ENCODE measurements at regions not wholly inside any gene's neighbourhood (a gene's known extent, or its start where the extent isn't known, plus 50 kb on each side); places are given as distances from the start of the nearest gene placed in this dataset.
"Not testable (repeated sequence)": the region's sequence is repeated elsewhere in the genome, so short reads cannot be mapped to it uniquely, and the experiment has no call there.

GRCh38 chr7:33792041-33792440 lies 113.3 kb upstream of the BMPER start:
- DNase-seq: no peak

DNA sequence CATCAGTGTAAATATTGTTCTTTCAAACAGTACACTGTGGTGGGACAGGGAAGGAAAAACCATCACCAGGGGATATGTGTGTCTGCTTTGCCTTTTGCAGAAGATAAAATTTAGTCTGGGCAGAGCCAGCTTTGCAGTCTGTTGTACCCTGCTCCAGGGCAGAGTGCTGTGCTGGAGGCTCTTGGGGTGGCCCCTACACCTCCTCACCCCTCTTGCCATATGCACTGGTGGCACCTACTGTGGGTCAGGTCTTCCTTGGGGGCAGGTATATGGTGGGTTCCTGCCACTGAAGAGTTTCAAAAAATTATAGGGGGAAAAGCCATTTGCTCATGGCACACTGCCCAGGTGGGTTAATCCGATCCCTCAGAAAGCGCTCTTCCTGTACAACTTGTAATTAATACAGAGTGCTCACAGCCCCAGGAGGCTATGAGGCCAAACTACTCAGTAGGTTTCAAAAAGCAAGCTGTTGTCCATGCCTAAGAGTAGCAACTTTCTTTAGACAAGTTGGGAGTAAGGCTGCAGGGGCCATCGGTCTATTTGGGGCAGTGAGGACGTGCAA lies 112.7 kb upstream of the BMPER start:
- DNase-seq: no peak

DNA sequence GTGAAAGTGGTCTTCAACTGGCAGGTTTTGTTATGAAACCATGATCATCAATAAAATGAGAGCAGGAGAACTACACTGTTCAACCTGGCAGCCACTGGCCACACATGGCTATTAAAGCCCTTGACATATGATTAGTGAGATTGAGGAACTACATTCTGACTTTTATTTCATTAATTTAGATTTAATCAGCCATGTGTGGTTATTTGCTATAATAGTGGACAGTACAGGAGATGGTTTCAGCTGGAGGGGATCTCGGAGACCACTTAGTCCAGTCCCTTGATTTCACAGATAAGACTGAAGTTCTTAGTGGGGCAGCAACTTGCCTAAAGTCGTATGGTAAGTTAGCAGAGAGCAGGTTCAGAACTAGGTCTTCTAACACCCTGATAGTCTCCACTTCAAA lies 111.7 kb upstream of the BMPER start:
- DNase-seq: no peak

DNA sequence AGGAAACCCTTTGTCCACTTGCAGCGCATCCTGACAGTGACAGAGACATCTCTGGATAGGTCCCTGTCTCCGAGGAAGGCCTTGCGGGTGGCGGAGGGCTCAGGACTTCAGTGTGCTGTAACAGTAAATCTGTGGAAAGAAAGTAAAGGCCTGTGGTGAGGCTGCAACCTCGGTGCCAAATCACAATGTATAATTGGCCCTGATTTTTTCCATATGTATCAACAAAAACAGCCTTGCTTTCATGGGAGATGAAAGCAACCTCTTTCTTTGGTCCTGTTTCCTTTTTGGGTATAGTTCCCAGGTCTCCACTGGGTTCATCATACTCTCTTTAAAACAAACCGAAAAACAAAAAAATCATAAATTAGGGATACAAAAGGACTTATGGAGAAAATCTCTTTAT lies 110.9 kb upstream of the BMPER start:
- no peak for DNase-seq

DNA sequence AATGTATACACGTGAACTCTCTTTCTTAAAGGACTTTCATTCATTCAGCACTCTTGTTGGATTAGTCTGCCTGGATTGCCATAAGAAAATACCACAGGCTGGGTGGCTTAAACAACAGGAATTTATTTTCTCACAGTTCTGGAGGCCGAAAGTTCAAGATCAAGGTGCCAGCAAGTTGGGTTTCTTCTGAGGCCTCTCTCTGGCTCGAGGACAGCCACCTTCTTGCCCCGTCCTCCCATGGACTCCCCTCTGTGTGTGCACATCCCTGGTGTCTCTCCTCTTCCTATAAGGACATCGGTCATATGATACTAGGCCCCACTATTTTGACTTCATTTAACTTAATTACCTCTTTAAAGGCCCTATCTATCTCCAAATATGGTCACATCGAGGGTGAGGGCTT lies 110.4 kb upstream of the BMPER start:
- no peak for DNase-seq

DNA sequence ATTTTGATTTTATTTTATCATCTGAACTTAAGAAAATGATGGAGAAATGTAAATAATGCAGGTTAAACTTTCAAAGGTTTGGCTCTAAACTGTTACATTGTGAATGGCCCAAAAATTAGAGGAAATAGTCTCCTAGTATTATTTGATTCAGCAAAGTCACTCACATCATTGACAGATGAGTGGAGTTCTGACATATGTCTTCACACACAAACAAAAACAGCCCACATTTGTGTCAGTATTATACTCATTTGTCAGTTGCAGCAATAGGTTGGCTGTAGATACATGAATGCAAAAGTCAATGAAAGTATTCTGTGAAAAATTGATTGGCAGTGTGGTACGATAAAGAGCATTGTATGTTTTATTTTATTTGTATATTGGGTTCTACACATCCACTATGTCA lies 108.8 kb upstream of the BMPER start:
- no peak for DNase-seq

- not testable (repeated sequence) for DNase-seq
Observed at GRCh38 chr7:33797512-33797911, 107.8 kb upstream of the BMPER start.

- DNase-seq: no peak
Observed at GRCh38 chr7:33798686-33799325, 106.5 kb upstream of the BMPER start.

DNA sequence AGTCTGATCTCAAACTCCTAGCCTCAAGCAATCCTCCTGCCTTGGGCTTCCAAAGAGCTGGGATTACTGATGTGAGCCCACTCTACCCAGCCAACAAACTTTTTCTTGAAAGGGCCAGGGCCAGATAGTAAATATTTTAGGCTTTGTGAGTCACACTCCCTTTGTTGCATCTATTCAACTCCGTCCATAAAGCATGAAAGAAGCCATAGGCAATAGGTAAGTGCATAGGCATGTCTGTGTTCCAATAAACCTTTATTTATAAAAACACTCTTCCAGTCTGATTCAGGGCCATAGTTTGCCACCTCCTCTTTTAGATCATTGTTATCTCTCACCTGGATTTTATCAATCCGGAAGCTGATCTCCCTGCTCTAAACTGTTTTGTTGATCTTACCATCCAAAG lies 105.6 kb upstream of the BMPER start:
- no peak for DNase-seq

DNA sequence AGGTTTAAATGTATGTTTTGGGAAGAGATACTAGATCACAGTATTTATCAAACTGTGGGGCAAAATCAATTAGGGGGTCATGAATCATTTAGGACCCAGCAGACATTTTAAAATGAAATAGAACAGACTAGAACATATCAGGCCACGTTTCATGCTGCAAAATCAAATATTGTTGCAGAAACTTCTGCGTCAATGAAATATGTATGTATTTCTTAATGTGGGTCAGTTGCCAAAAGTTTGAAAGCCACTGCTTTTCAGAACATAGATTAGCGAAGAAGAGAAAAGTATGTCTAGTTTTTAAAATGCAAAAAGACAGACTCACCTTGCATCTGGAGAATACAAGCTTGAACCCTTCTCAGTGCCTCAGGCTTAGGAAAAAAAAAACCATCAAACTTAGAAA lies 102.7 kb upstream of the BMPER start:
- no peak for DNase-seq

DNA sequence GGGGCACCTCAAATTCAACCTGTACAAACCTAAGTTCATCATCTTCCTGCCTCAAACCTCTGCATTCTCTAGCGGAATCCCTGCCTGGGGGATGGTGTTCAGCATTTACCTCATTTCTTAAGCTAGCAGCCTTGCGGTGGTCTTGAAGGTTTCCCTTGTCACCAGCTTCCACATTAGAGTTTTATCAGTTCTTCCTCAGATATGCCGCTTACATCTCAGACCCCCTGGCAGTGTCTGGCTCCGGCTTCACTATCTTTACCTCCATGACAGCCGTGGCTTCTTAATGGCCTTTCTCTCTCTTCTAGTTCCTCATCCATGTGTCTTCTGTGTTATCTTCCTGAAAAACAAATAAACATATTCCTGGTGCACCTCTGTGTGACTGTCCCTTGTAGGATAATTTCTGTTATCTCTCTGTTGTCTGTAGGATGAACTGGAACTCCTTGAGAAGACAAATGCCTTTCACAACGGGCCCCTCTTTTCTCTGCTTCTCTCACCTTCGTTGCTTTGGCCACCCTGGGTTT lies 101.1 kb upstream of the BMPER start:
- DNase-seq: no peak

DNA sequence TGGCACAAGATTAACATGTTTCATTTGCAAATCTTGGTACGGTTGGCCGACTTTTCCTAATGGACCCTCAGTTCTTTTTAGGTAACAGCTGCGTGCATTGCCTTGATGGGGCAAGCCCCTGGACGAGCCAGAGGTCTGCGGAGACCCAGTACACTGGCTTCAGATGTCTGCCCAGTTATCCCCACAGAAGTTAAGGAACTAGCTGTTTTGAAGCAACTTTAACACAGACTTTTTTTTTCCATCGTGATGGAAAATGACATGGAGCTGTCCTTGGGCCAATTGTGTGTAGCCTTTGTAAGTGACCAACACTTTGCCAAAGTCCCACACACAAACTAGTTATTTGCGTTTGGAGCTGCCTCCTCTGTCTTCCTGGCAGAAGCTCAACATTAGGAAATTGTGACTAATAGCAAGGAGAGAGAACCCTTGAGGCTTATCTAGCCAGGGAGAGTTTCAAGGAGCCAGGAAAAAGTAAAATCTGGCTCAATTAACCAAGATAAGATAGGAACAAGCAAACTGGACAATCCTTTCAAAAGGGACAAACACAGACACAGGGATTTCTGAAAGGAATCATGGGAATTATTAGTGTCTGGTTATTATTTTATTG lies 99.6 kb upstream of the BMPER start:
- no peak for DNase-seq

- no peak for DNase-seq
Observed at GRCh38 chr7:33806298-33807154, 98.8 kb upstream of the BMPER start.

GRCh38 chr7:33807155-33807530 lies 98.2 kb upstream of the BMPER start:
- no peak for DNase-seq

DNA sequence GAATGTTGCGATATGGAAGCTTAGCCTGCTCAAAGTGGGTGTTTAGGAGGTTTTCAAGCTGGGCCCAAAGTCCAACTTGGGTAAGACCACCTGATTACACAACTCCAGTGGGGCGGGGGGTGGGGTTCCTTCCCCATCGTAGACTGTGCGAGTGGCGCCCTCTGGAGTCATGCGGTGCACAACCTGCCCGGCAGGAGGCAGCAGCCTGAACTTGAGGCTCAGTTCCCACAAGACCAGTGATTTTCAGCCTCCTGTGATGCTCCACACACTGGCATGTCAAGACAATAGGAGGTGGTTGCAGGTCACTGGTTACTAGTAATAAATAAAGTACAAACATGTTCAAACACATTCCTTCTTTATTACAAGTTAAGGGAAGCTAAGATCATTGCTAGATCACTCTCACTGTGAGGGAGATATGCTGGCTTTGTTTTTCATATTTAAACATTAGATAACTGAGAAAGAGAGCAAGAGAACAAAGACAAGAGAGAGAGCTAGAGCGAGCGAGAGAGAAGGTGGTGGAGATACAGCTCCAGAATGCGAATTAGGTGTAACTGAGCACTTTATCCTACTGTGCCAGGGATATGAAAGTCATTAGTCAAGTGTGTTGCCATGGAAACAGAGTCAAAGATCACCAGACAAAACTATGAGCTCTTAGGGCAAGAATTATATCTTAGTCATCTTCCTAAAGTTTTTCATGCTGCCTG lies 97.4 kb upstream of the BMPER start:
- peak; percentile 58 for DNase-seq

- no peak for DNase-seq
Observed at GRCh38 chr7:33809228-33809627, 96.1 kb upstream of the BMPER start.

DNA sequence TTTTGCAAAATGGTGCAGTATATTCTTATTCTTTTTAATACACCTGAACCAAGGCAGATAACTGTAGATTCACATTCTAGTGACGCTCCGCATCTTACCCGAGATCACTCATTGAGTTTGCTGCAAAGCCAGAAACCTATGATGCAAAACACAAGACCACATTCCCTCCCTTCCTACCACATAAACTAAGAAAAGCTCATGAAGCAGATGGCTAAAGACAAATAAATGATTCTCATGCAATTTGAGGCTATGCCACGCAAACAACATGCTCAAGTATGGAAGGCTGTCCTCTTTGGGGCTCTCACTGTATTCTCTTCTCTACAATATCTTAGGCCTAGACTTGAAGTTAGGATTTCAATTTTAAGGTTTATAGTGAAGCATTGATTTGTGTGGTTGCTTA lies 95.0 kb upstream of the BMPER start:
- DNase-seq: no peak

DNA sequence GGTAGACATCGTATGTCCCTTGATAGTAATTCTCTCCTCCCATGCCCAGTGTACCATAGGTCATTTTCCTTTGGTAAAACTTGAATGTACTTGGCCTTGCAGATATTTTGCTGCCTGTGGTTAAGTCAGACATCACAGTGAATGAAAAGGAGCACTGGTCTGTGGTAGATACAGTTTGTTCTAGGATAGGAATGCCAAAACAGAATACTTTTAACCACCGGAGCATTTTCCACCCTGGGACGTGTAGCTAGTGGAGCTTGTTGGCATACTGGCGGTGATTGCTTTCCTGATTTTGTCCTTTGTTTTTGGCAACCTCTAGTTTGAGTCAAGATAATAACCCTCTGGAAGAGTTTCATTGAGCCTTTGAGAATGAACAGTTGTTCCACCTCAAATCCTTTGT lies 92.0 kb upstream of the BMPER start:
- no peak for DNase-seq

DNA sequence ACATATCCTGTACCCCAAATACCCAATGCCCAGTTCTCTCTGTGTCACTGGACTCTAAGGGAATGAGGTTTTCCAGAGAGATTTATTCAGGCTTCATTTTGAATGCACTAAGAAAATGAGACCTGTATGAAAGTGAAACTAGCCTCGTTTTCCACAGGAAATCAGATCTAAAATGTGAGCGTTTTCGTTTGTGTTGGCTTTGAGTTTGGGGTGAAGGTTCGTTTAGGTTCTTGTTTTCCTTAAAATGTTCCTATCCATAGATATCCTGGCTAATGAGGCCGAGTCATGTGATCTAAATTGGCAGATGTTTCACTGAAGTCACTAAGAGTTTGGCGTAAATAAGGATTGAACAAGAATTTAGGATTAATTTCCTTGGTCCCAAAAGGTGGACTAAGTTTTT lies 90.9 kb upstream of the BMPER start:
- no peak for DNase-seq

DNA sequence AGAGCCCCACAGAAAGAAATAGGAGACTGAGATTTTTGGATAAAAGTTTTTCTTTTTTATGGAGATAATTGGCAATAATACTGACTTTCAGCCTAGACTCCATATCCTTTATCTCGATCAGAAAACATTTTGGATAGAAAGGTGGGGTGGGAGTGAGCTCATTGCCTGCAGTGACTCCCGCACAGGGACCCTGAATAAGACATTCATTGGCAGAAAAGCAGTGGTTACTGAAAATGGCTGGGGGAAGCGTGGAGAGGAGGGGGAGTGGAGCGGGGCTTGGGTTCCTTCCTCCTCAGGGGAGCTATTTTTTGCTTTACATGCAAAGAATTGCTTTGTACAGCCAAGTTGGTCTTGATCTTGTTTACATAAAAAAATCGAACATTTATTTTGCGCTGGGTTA lies 90.4 kb upstream of the BMPER start:
- DNase-seq: no peak

DNA sequence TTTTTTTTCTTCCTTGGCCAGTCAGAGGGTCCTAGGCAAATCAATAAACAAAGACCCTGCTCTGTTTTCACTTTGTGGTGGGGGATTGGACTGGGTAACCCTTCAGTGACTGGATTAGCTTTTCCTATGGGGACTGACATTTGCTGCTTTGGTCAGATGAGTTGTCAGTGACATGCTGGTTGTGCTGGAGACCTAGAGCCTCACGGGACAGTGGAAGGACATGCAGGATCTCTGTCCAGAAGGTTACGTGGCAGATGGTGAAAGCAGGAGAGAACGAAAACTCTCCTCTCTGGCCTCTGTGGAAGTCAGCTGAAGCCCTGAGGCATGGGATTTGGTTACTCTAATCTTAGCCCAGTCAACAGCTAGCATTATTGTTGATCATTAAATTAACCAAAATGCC lies 90.0 kb upstream of the BMPER start:
- DNase-seq: no peak

DNA sequence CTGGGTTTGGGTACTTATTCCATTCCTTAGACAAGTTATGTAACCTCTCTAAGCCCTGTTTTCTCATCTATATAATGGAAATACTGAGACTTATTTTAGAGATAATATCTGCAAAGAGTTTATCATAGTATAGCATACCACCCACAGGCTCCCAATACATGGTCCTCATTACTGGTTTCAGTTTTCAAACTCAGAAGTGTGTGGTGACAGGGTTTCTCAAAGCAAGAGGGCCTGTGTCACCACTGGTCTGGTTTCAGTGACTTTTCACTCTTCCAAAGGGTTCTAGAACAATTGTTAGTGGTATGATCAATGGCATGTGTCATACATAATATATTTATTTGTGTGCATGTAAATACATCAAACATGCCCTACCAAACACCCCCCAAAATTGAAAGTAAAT lies 89.2 kb upstream of the BMPER start:
- DNase-seq: no peak

GRCh38 chr7:33819658-33820057 lies 85.7 kb upstream of the BMPER start:
- DNase-seq: no peak

All from NCI-H526 treated with DMSO at 0.1 percent for 48 hours (cell line).